WTC11 (cell line): ENCODE measurements at regions not wholly inside any gene's neighbourhood (a gene's known extent, or its start where the extent isn't known, plus 50 kb on each side); places are given as distances from the start of the nearest gene placed in this dataset.

ENCODE experiments used
- ATAC-seq: fragments of 200-7000 bp; cut with Tn5 transposase; 2 replicates; pipeline ENCODE4 v1.10.0; 2021; ENCODE audit warnings: mild to moderate bottlenecking, moderate library complexity
- CTCF ChIA-PET: fragments of 300-600 bp; sonication (Branson Sonifier 250); formaldehyde crosslinking; loops from one replicate; lab custom pipeline; 2021; ENCODE audit warnings: antibody characterized with exemption; lab: Charles Lee
- POLR2A ChIA-PET: fragments of 350-600 bp; sonication (Branson Sonifier 250); formaldehyde crosslinking; loops from one replicate; lab custom pipeline; 2021; ENCODE audit warnings: antibody characterized with exemption; lab: Charles Lee
- DNase-seq: peaks from one replicate; pipeline ENCODE4 v3.0.0; 2021; ENCODE audit warnings: low spot score
- H3K27ac Mint-ChIP-seq: 2 replicates; pipeline ENCODE4 v1.8.0; 2021; ENCODE audit warnings: mixed read lengths
- H3K27me3 Mint-ChIP-seq: 2 replicates; pipeline ENCODE4 v1.8.0; 2021; ENCODE audit warnings: low read depth, mild to moderate bottlenecking, moderate library complexity, mixed read lengths
- H3K36me3 Mint-ChIP-seq: 2 replicates; pipeline ENCODE4 v1.8.0; 2021; ENCODE audit warnings: mixed read lengths
- H3K4me1 Mint-ChIP-seq: 2 replicates; pipeline ENCODE4 v1.8.0; 2022; ENCODE audit warnings: mixed read lengths
- H3K4me3 Mint-ChIP-seq: 2 replicates; pipeline ENCODE4 v1.8.0; 2021; ENCODE audit warnings: mild to moderate bottlenecking, moderate library complexity, mixed read lengths
- H3K9me3 Mint-ChIP-seq: 2 replicates; pipeline ENCODE4 v1.8.0; 2021; ENCODE audit warnings: mixed read lengths
- AFF4 ChIP-seq: sonication (generic); formaldehyde crosslinking; IDR thresholded peaks from 2 replicates; pipeline ENCODE4 v1.8.1; 2023; ENCODE audit warnings: mild to moderate bottlenecking, missing genetic modification reagents, borderline replicate concordance
- CREM ChIP-seq: sonication (generic); formaldehyde crosslinking; IDR thresholded peaks from 2 replicates; pipeline ENCODE4 v1.8.1; 2022; ENCODE audit warnings: mild to moderate bottlenecking, missing genetic modification reagents, moderate library complexity
- FOXP4 ChIP-seq: sonication (generic); formaldehyde crosslinking; IDR thresholded peaks from 2 replicates; pipeline ENCODE4 v1.8.0; 2022; ENCODE audit warnings: mild to moderate bottlenecking, missing genetic modification reagents
- HMGA2 ChIP-seq: fragments of 250-450 bp; sonication (Bioruptor Pico); IDR thresholded peaks from 2 replicates; pipeline ENCODE4 v1.4.0; 2021; ENCODE audit warnings: mild to moderate bottlenecking, moderate library complexity
- NFATC4 ChIP-seq: fragments of 250-450 bp; sonication (Bioruptor Pico); IDR thresholded peaks from 2 replicates; pipeline ENCODE4 v1.9.0; 2021; ENCODE audit warnings: mild to moderate bottlenecking
- NR3C1 ChIP-seq: sonication (generic); formaldehyde crosslinking; conservative IDR thresholded peaks from 2 replicates; pipeline ENCODE4 v1.8.1; 2023; ENCODE audit warnings: low read depth, mild to moderate bottlenecking, missing genetic modification reagents
- USF1 ChIP-seq: sonication (generic); formaldehyde crosslinking; IDR thresholded peaks from 2 replicates; pipeline ENCODE4 v1.8.0; 2022; ENCODE audit warnings: mild to moderate bottlenecking, missing genetic modification reagents
- ZBTB43 ChIP-seq: sonication (generic); formaldehyde crosslinking; IDR thresholded peaks from 2 replicates; pipeline ENCODE4 v1.8.1; 2023; ENCODE audit warnings: mild to moderate bottlenecking, missing genetic modification reagents
- ZNF232 ChIP-seq: sonication (generic); formaldehyde crosslinking; IDR thresholded peaks from 2 replicates; pipeline ENCODE4 v1.8.0; 2022; ENCODE audit warnings: mild to moderate bottlenecking, missing genetic modification reagents
- ZSCAN18 ChIP-seq: fragments of 250-450 bp; sonication (Bioruptor Pico); IDR thresholded peaks from 2 replicates; pipeline ENCODE4 v2.1.2; 2022; ENCODE audit warnings: mild to moderate bottlenecking, moderate library complexity

- H3K36me3 Mint-ChIP-seq, result no peaks in the 10 kb centered on the region
- DNase-seq, result no peak
- H3K4me3 Mint-ChIP-seq, result no peak overlapping the region
- no peak overlapping the region for H3K27ac Mint-ChIP-seq
- peaks cover 25% of the 10 kb centered on the region for H3K4me1 Mint-ChIP-seq
- no peak for TF ChIP-seq ZNF232 (CRISPR knock-in tag)
- TF ChIP-seq USF1 (CRISPR knock-in tag), result no peak
- no peak for TF ChIP-seq NR3C1 (CRISPR knock-in tag)
- no peak for TF ChIP-seq FOXP4 (CRISPR knock-in tag)
- peaks cover 8% of the 10 kb centered on the region; the same call in 1 of the 2 replicates for H3K9me3 Mint-ChIP-seq
- no peaks in the 10 kb centered on the region for H3K27me3 Mint-ChIP-seq
- POLR2A ChIA-PET, result no interaction called here
- ATAC-seq, result no peak
- CTCF ChIA-PET, result no interaction called here
Observed at GRCh38 chr2:183665425-183665824, 541.2 kb downstream of the NUP35 start.

GRCh38 chr2:183666031-183666430 lies 541.8 kb downstream of the NUP35 start:
- no peak for DNase-seq

More at GRCh38 chr2:183666031-183666430, 541.8 kb downstream of the NUP35 start:
- peaks cover 25% of the 10 kb centered on the region for H3K4me1 Mint-ChIP-seq
- H3K36me3 Mint-ChIP-seq, result no peaks in the 10 kb centered on the region
- ChIA-PET CTCF (no interaction called here), POLR2A (no interaction called here)
- TF ChIP-seq ZBTB43 (no peak), HMGA2 (CRISPR knock-in tag) (no peak), NFATC4 (CRISPR knock-in tag) (no peak), FOXP4 (CRISPR knock-in tag) (no peak), ZSCAN18 (CRISPR knock-in tag) (no peak), AFF4 (CRISPR knock-in tag) (no peak), CREM (CRISPR knock-in tag) (no peak), USF1 (CRISPR knock-in tag) (no peak)
- no peaks in the 10 kb centered on the region for H3K27me3 Mint-ChIP-seq
- H3K4me3 Mint-ChIP-seq, result no peak overlapping the region
- peaks cover 2% of the 10 kb centered on the region; the same call in 1 of the 2 replicates for H3K9me3 Mint-ChIP-seq
- no peak overlapping the region for H3K27ac Mint-ChIP-seq
- ATAC-seq, result no peak
